ENCODE measurements at regions not wholly inside any gene's neighbourhood (a gene's known extent, or its start where the extent isn't known, plus 50 kb on each side); places are given as distances from the start of the nearest gene placed in this dataset.

GRCh38 chr17:79272220-79272619 lies 197.6 kb downstream of the ENGASE start:
- TF ChIP-seq POLR2AphosphoS5 (IDR thresholded peaks at IDR 0.05), result no peak
- no peak for TF ChIP-seq EP300 (IDR thresholded peaks at IDR 0.05)
